ENCODE measurements at regions not wholly inside any gene's neighbourhood (a gene's known extent, or its start where the extent isn't known, plus 50 kb on each side); places are given as distances from the start of the nearest gene placed in this dataset.

GRCh38 chr5:9885164-9885563 lies 255.0 kb upstream of the TAS2R1 start:
- Histone ChIP-seq H3K14ac (ENCODE audit: insufficient read depth, low read length) (no peak overlapping the region), H3K23ac (ENCODE audit: insufficient read length, low read depth, low read length) (no peak overlapping the region), H3K79me1 (ENCODE audit: insufficient read depth, low read depth, low read length, poor library complexity, severe bottlenecking) (no peaks in the 10 kb centered on the region), H3K56ac (ENCODE audit: insufficient read length, low read depth, low read length) (no peak overlapping the region), H4K8ac (replicated peaks; ENCODE audit: insufficient read length, low read depth, low read length) (no peak overlapping the region), H3T11ph (ENCODE audit: low read length) (no peak overlapping the region), H2BK5ac (ENCODE audit: insufficient read length, low read length) (no peak overlapping the region), H3K9me3 (ENCODE audit: control insufficient read depth, low read depth, low read length) (no peaks in the 10 kb centered on the region), H2AFZ (ENCODE audit: low read length) (no peak overlapping the region), H3K27ac (ENCODE audit: insufficient read length, low read depth, low read length) (no peak overlapping the region), H3K18ac (ENCODE audit: insufficient read length, low read depth, low read length) (no peak overlapping the region), H2BK15ac (ENCODE audit: low read depth, low read length) (no peak overlapping the region), H3K23me2 (ENCODE audit: insufficient read length, low read depth, low read length, poor library complexity, severe bottlenecking) (no peaks in the 10 kb centered on the region), H3K4me1 (ENCODE audit: insufficient read depth, low read length) (no peaks in the 10 kb centered on the region), H4K5ac (ENCODE audit: insufficient read length, low read depth, low read length) (no peak overlapping the region), H3K79me2 (ENCODE audit: insufficient read depth, low read length) (no peaks in the 10 kb centered on the region), H3K27me3 (ENCODE audit: insufficient read depth, low read length) (no peaks in the 10 kb centered on the region), H3K4ac (ENCODE audit: low read depth, low read length) (no peak overlapping the region), H2BK12ac (ENCODE audit: insufficient read length, low read depth, low read length) (no peak overlapping the region), H3K9ac (ENCODE audit: extremely low read depth, insufficient read length, low read length) (no peak overlapping the region), H4K91ac (ENCODE audit: insufficient read length, low read depth, low read length) (no peak overlapping the region), H2BK120ac (ENCODE audit: low read depth, low read length, poor library complexity, severe bottlenecking) (no peak overlapping the region), H2AK5ac (ENCODE audit: insufficient read length, low read length) (no peak overlapping the region), H3K4me2 (ENCODE audit: insufficient read depth, insufficient read length, low read length) (no peak overlapping the region), H4K20me1 (ENCODE audit: control insufficient read depth, insufficient read depth, insufficient read length) (no peaks in the 10 kb centered on the region), H2BK20ac (ENCODE audit: low read depth, low read length, poor library complexity, severe bottlenecking) (no peak overlapping the region)
- no peak for DNase-seq
- Mint-ChIP-seq H3K4me1 (peaks cover 15 to 26% of the 10 kb centered on the region in 2 experiments), H3K9me3 (peaks cover 10 to 15% of the 10 kb centered on the region in 2 experiments; a peak in 4 of 5 replicates), H3K27ac (no peak overlapping the region), H3K4me3 (no peak overlapping the region), H3K27me3 (ENCODE audit: low read depth) (no peaks in the 10 kb centered on the region; the same call in none of the 2 replicates), H3K36me3 (ENCODE audit: insufficient read depth in 1 of 3, low read depth in 3 of 3) (peaks cover 0 to 7% (median 5%) of the 10 kb centered on the region in 3 experiments; a peak in 4 of 7 replicates)
- no peak for TF ChIP-seq CTCF (conservative IDR thresholded peaks at IDR 0.05)
